ENCODE measurements at regions not wholly inside any gene's neighbourhood (a gene's known extent, or its start where the extent isn't known, plus 50 kb on each side); places are given as distances from the start of the nearest gene placed in this dataset.
"Not testable (repeated sequence)": the region's sequence is repeated elsewhere in the genome, so short reads cannot be mapped to it uniquely, and the experiment has no call there.

DNA sequence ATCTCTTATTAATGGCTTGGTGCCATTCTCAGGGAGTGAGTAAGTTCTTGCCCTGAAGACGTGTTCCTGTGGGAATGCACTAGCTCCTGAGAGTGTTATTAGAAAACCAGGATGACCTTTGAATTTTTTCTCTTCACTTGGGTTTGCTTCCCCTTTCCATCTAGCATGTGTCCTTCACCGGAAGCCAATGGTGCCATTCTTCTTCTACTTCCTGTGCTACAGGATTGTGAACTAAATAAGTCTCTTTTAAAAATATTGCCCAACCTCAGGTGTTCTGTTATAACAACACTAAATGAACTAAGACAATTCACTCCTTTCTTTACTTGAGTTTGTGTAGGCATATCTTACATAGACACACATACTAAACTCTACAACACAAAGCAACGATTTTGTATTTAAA, 447.0 kb downstream of the SOX11 start:
- H3K4me1 ChIP-seq (ENCODE audit: control insufficient read depth in 2 of 2, insufficient read depth in 2 of 2, low read length in 2 of 2), result no peaks in the 10 kb centered on the region
- H3K36me3 ChIP-seq (ENCODE audit: control insufficient read depth in 2 of 2, insufficient read depth in 2 of 2, low read length in 2 of 2), result no peaks in the 10 kb centered on the region
- no peak overlapping the region for H3K27ac ChIP-seq (ENCODE audit: low read depth in 2 of 2, low read length in 2 of 2)
- no peak overlapping the region for H3K4me3 ChIP-seq (ENCODE audit: low read length in 2 of 2)
- H3K9ac ChIP-seq (ENCODE audit: low read depth in 1 of 2, low read length in 2 of 2), result no peak overlapping the region
- H3K27me3 ChIP-seq (ENCODE audit: control insufficient read depth in 2 of 2, insufficient read depth in 2 of 2, low read length in 2 of 2), result no peaks in the 10 kb centered on the region
- H3K9me3 ChIP-seq (ENCODE audit: control insufficient read depth in 2 of 2, low read length in 2 of 2), result no peaks in the 10 kb centered on the region

DNA sequence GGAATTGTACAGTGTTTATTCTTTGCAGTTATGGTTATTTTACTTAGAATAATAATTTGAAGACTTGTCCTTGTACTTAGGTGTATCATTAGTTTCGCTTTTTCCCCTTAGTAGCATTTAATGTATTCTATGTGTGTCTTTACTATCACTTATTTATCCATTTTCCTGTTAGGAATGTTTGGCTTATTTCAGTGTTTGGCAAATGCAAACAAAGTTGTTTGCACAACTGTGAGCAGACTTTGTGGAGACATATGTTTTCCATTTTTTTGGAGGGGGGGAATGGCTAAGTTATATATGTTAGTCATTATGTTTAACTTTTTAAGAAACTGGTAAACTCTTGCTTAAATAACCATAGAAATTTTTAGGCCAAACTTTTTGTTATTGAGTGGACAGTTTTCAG, 447.7 kb downstream of the SOX11 start:
- Histone ChIP-seq H3K4me1 (ENCODE audit: control insufficient read depth in 2 of 2, insufficient read depth in 2 of 2, low read length in 2 of 2) (no peaks in the 10 kb centered on the region), H3K9ac (ENCODE audit: low read depth in 1 of 2, low read length in 2 of 2) (no peak overlapping the region), H3K36me3 (ENCODE audit: control insufficient read depth in 2 of 2, insufficient read depth in 2 of 2, low read length in 2 of 2) (no peaks in the 10 kb centered on the region), H3K27ac (ENCODE audit: low read depth in 2 of 2, low read length in 2 of 2) (no peak overlapping the region), H3K4me3 (ENCODE audit: low read length in 2 of 2) (no peak overlapping the region), H3K27me3 (ENCODE audit: control insufficient read depth in 2 of 2, insufficient read depth in 2 of 2, low read length in 2 of 2) (no peaks in the 10 kb centered on the region), H3K9me3 (ENCODE audit: control insufficient read depth in 2 of 2, low read length in 2 of 2) (no peaks in the 10 kb centered on the region)

- Histone ChIP-seq H3K27me3 (ENCODE audit: control insufficient read depth in 2 of 2, insufficient read depth in 2 of 2, low read length in 2 of 2) (no peaks in the 10 kb centered on the region), H3K9me3 (ENCODE audit: control insufficient read depth in 2 of 2, low read length in 2 of 2) (no peaks in the 10 kb centered on the region), H3K9ac (ENCODE audit: low read depth in 1 of 2, low read length in 2 of 2) (no peak overlapping the region)
Measured at GRCh38 chr2:6140509-6140908, 448.3 kb downstream of the SOX11 start.

GRCh38 chr2:6143812-6144211, 451.6 kb downstream of the SOX11 start:
- H3K4me3 ChIP-seq (ENCODE audit: low read length in 2 of 2), result no peak overlapping the region
- no peak overlapping the region for H3K27ac ChIP-seq (ENCODE audit: low read depth in 2 of 2, low read length in 2 of 2)
- H3K4me1 ChIP-seq (ENCODE audit: control insufficient read depth in 2 of 2, insufficient read depth in 2 of 2, low read length in 2 of 2), result no peaks in the 10 kb centered on the region
- no peaks in the 10 kb centered on the region for H3K27me3 ChIP-seq (ENCODE audit: control insufficient read depth in 2 of 2, insufficient read depth in 2 of 2, low read length in 2 of 2)
- H3K9me3 ChIP-seq (ENCODE audit: control insufficient read depth in 2 of 2, low read length in 2 of 2), result peaks cover 0 to 2% of the 10 kb centered on the region in 2 donors
- H3K36me3 ChIP-seq (ENCODE audit: control insufficient read depth in 2 of 2, insufficient read depth in 2 of 2, low read length in 2 of 2), result no peaks in the 10 kb centered on the region
- no peak overlapping the region for H3K9ac ChIP-seq (ENCODE audit: low read depth in 1 of 2, low read length in 2 of 2)

More at GRCh38 chr2:6140509-6140908, 448.3 kb downstream of the SOX11 start:
- no peaks in the 10 kb centered on the region for H3K36me3 ChIP-seq (ENCODE audit: control insufficient read depth in 2 of 2, insufficient read depth in 2 of 2, low read length in 2 of 2)
- no peaks in the 10 kb centered on the region for H3K4me1 ChIP-seq (ENCODE audit: control insufficient read depth in 2 of 2, insufficient read depth in 2 of 2, low read length in 2 of 2)
- H3K27ac ChIP-seq (ENCODE audit: low read depth in 2 of 2, low read length in 2 of 2), result no peak overlapping the region
- no peak overlapping the region for H3K4me3 ChIP-seq (ENCODE audit: low read length in 2 of 2)

DNA sequence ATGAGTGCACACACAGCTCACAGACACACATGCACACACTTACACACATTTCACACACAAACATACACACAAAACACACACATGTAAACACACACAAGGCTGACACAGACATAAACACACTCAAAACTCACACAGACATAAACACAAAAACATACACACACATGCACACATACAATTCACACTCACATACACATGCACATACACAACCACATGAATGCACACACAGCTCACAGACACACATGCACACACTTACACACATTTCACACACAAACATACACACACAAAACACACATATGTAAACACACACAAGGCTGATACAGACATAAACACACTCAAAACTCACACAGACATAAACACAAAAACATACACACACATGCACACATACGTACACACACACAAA, 455.0 kb downstream of the SOX11 start:
- H3K36me3 ChIP-seq (ENCODE audit: control insufficient read depth in 2 of 2, insufficient read depth in 2 of 2, low read length in 2 of 2); H3K4me3 ChIP-seq (ENCODE audit: low read length in 2 of 2); H3K4me1 ChIP-seq (ENCODE audit: control insufficient read depth in 2 of 2, insufficient read depth in 2 of 2, low read length in 2 of 2); H3K9me3 ChIP-seq (ENCODE audit: control insufficient read depth in 2 of 2, low read length in 2 of 2); H3K9ac ChIP-seq (ENCODE audit: low read depth in 1 of 2, low read length in 2 of 2); H3K27me3 ChIP-seq (ENCODE audit: control insufficient read depth in 2 of 2, insufficient read depth in 2 of 2, low read length in 2 of 2); H3K27ac ChIP-seq (ENCODE audit: low read depth in 2 of 2, low read length in 2 of 2): not testable (repeated sequence)

DNA sequence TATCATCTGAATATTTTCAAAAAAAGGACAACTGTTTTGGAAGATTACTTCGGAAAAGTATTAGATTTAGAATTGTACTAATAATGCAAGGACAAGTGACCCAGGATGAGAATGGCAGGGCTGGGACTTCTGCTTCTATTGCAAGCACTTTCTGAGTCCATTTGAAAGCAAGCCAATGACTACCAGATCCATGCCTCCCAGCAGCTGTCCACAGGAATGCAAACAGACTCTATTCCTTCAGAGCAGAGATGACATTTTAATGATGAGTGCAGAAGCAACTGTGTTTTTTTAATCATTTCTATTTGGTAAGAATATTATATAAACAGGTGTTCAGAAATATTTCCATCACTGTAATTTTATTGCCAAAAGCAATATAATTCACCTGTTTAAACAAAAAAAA, 456.7 kb downstream of the SOX11 start:
- Histone ChIP-seq H3K27me3 (ENCODE audit: control insufficient read depth in 2 of 2, insufficient read depth in 2 of 2, low read length in 2 of 2) (no peaks in the 10 kb centered on the region), H3K9ac (ENCODE audit: low read depth in 1 of 2, low read length in 2 of 2) (no peak overlapping the region), H3K4me3 (ENCODE audit: low read length in 2 of 2) (no peak overlapping the region)

GRCh38 chr2:6159606-6160005, 467.4 kb downstream of the SOX11 start:
- H3K9me3 ChIP-seq (ENCODE audit: control insufficient read depth in 2 of 2, low read length in 2 of 2), result no peaks in the 10 kb centered on the region
- H3K9ac ChIP-seq (ENCODE audit: low read depth in 1 of 2, low read length in 2 of 2), result no peak overlapping the region

More for the DNA sequence above, 456.7 kb downstream of the SOX11 start:
- Histone ChIP-seq H3K36me3 (ENCODE audit: control insufficient read depth in 2 of 2, insufficient read depth in 2 of 2, low read length in 2 of 2) (no peaks in the 10 kb centered on the region), H3K9me3 (ENCODE audit: control insufficient read depth in 2 of 2, low read length in 2 of 2) (peaks cover 0 to 2% of the 10 kb centered on the region in 2 donors), H3K27ac (ENCODE audit: low read depth in 2 of 2, low read length in 2 of 2) (no peak overlapping the region), H3K4me1 (ENCODE audit: control insufficient read depth in 2 of 2, insufficient read depth in 2 of 2, low read length in 2 of 2) (no peaks in the 10 kb centered on the region)

GRCh38 chr2:6163932-6164331, 471.7 kb downstream of the SOX11 start:
- no peaks in the 10 kb centered on the region for H3K27me3 ChIP-seq (ENCODE audit: control insufficient read depth in 2 of 2, insufficient read depth in 2 of 2, low read length in 2 of 2)
- H3K27ac ChIP-seq (ENCODE audit: low read depth in 2 of 2, low read length in 2 of 2), result no peak overlapping the region
- H3K4me3 ChIP-seq (ENCODE audit: low read length in 2 of 2), result no peak overlapping the region
- H3K36me3 ChIP-seq (ENCODE audit: control insufficient read depth in 2 of 2, insufficient read depth in 2 of 2, low read length in 2 of 2), result no peaks in the 10 kb centered on the region
- no peak overlapping the region for H3K9ac ChIP-seq (ENCODE audit: low read depth in 1 of 2, low read length in 2 of 2)
- H3K9me3 ChIP-seq (ENCODE audit: control insufficient read depth in 2 of 2, low read length in 2 of 2), result no peaks in the 10 kb centered on the region
- no peaks in the 10 kb centered on the region for H3K4me1 ChIP-seq (ENCODE audit: control insufficient read depth in 2 of 2, insufficient read depth in 2 of 2, low read length in 2 of 2)

More at GRCh38 chr2:6159606-6160005, 467.4 kb downstream of the SOX11 start:
- Histone ChIP-seq H3K27me3 (ENCODE audit: control insufficient read depth in 2 of 2, insufficient read depth in 2 of 2, low read length in 2 of 2) (no peaks in the 10 kb centered on the region), H3K4me1 (ENCODE audit: control insufficient read depth in 2 of 2, insufficient read depth in 2 of 2, low read length in 2 of 2) (no peaks in the 10 kb centered on the region), H3K27ac (ENCODE audit: low read depth in 2 of 2, low read length in 2 of 2) (no peak overlapping the region), H3K4me3 (ENCODE audit: low read length in 2 of 2) (no peak overlapping the region), H3K36me3 (ENCODE audit: control insufficient read depth in 2 of 2, insufficient read depth in 2 of 2, low read length in 2 of 2) (no peaks in the 10 kb centered on the region)

GRCh38 chr2:6164986-6165747, 473.0 kb downstream of the SOX11 start:
- Histone ChIP-seq H3K9me3 (ENCODE audit: control insufficient read depth in 2 of 2, low read length in 2 of 2) (no peaks in the 10 kb centered on the region), H3K4me3 (ENCODE audit: low read length in 2 of 2) (no peak overlapping the region), H3K27ac (ENCODE audit: low read depth in 2 of 2, low read length in 2 of 2) (no peak overlapping the region), H3K9ac (ENCODE audit: low read depth in 1 of 2, low read length in 2 of 2) (no peak overlapping the region), H3K36me3 (ENCODE audit: control insufficient read depth in 2 of 2, insufficient read depth in 2 of 2, low read length in 2 of 2) (no peaks in the 10 kb centered on the region), H3K4me1 (ENCODE audit: control insufficient read depth in 2 of 2, insufficient read depth in 2 of 2, low read length in 2 of 2) (no peaks in the 10 kb centered on the region), H3K27me3 (ENCODE audit: control insufficient read depth in 2 of 2, insufficient read depth in 2 of 2, low read length in 2 of 2) (no peaks in the 10 kb centered on the region)

DNA sequence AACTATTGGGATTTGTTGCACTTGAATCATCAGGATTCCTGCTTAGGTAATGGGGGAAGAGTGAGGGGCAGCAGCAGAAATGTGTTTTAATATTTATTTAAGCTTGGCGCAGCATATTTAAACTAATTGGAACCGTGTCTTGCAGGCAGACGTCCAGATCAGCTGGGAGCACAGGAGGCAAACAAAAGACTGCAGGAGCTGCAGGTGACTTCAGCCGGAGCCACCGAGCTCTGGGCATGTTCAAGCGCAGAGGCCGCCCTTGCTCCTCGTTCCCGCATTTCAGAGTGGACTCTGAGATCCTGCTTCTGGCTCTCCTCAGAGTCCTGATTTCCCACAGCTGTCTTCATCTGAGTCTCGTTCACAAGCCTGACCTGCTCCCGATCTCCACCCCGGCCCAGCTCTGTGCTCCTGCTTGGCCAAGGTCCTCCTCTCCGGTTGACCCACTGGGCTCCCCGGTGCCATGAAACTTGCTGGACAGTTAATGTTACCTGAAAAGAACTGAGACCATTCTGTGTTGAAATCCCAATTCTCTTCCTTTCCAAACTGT, 475.5 kb downstream of the SOX11 start:
- H3K9me3 ChIP-seq (ENCODE audit: control insufficient read depth in 2 of 2, low read length in 2 of 2), result no peaks in the 10 kb centered on the region
- no peak overlapping the region for H3K9ac ChIP-seq (ENCODE audit: low read depth in 1 of 2, low read length in 2 of 2)
- no peaks in the 10 kb centered on the region for H3K27me3 ChIP-seq (ENCODE audit: control insufficient read depth in 2 of 2, insufficient read depth in 2 of 2, low read length in 2 of 2)
- no peaks in the 10 kb centered on the region for H3K4me1 ChIP-seq (ENCODE audit: control insufficient read depth in 2 of 2, insufficient read depth in 2 of 2, low read length in 2 of 2)
- H3K27ac ChIP-seq (ENCODE audit: low read depth in 2 of 2, low read length in 2 of 2), result no peak overlapping the region
- H3K36me3 ChIP-seq (ENCODE audit: control insufficient read depth in 2 of 2, insufficient read depth in 2 of 2, low read length in 2 of 2), result no peaks in the 10 kb centered on the region
- H3K4me3 ChIP-seq (ENCODE audit: low read length in 2 of 2), result no peak overlapping the region
